GM18505 (cell line): ENCODE measurements at regions not wholly inside any gene's neighbourhood (a gene's known extent, or its start where the extent isn't known, plus 50 kb on each side); places are given as distances from the start of the nearest gene placed in this dataset.

Source experiments
- ATAC-seq: cut with Tn5 transposase; IDR thresholded peaks from one replicate; pipeline ENCODE4 v1.9.1; 2021; ENCODE audit not compliant: unreplicated experiment
- POLR2A ChIP-seq: IDR thresholded peaks from 4 replicates; pipeline ENCODE4 v1.6.1; 2011; ENCODE audit warnings: borderline replicate concordance; ENCODE audit not compliant: insufficient read depth, insufficient read length; ENCODE audit errors: extremely low read depth

DNA sequence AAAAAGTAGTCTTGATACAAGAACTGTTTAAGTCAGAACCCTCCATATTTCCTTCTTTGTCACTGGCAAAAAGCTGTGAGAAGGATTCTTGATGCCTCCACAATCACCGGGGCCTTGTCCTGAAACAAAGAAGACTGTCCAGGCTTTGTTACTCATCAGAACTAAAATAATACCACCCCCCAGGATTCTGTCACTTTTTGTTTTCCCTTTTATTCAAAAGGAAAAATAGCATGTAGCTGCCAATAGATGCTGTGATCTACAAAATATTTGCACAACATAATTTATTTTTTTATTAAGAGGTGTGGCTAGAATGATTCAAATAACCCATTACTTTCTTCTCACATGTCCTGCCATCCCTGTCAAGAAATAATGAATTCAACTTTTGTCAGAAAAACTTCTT, 173.7 kb downstream of the LYPLAL1 start:
- ATAC-seq: no peak
- no peak for TF ChIP-seq POLR2A

DNA sequence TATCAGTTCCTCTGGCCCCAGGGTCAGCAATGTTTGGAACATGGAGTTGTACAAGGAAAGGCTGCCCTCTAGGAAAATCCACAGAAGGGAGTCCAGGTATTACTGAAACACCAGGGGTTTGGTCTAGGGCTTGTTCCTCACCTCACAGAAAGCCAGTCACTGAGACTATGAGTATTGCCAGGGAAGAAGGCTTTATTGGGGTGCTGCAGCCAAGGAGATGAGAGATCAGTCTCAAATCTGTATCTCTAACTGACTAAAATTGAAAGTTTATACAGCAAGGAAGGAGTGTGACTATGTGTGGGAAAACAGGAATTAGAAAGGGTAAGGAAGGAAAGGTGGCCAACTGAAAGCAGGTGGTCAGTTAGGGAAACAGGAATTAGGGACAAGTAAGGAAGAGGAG, 172.3 kb downstream of the LYPLAL1 start:
- ATAC-seq: no peak
- TF ChIP-seq POLR2A: no peak

DNA sequence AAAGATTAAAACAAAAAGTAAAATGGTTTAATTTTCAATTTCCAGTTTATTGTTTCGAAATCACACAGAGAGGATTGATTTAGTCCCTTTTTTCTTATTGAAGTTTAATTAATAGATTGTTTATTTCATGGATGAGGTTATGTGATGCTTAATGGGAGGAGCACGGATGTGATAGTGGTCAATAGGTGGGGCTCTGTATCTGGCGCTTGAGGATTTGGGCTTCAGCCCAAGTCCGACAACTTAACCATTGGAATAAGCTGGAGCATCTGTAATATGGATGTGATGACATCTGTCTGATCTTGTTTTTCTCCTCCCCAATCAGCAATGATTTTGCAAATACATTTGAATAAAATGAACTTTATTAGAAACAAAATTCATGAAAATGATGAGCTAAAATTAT, 169.2 kb downstream of the LYPLAL1 start:
- TF ChIP-seq POLR2A: no peak
- no peak for ATAC-seq

DNA sequence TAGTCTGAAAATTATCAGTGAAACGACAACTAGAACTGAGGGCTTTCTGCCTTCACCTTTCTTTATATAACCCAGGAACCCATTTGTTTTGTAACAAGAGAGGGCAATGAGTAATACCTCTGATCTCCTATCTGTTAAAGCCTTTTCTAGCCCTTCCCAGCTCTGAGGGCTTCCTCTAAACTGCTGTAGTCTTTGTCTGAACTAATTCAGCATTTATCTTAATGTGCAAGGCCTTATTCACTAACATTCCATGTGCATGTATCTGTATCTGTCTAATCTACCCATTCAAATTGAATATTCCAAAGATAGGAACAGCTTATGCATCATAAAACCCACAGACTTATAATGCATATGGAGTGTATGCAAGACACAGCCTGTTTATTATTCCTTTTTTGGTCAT, 167.1 kb downstream of the LYPLAL1 start:
- no peak for ATAC-seq
- no peak for TF ChIP-seq POLR2A

DNA sequence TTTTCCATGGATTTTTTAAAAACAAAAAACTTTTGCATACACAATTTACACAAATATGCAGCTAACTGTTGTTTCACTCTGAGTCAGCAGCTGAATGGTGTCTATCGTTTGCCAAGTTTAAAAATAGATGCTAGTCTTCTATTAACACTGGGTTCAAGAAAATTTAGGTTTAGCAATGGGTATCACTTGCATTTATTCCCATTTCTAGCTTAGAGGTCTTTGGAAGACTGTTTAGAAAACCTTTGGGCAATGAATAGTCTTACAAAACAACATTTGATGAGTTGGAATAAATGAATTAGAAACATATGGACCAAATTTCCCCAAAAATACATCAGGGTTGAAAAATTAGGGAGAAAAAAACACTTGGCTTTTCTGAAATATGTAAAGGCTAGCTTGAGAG, 165.8 kb downstream of the LYPLAL1 start:
- no peak for ATAC-seq
- TF ChIP-seq POLR2A: no peak

DNA sequence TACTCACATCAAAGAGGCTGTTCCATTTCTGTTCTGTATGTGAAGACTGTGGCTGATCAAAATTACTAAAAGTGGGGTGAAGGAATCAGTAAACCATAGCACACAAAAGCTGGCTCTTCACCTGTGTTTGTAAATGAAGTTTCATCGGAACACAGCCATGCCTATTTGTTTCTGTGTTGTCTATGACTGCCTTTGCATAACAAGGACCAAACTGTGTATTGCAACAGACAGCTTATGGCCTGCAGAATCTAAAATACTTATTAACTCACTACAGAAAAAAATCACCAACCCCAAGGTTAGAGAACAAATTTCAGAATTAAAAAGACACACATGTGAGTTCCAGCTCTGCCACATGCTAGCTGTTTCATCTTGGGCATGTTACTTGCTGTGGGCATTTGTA, 163.9 kb downstream of the LYPLAL1 start:
- TF ChIP-seq POLR2A: no peak
- ATAC-seq: no peak

DNA sequence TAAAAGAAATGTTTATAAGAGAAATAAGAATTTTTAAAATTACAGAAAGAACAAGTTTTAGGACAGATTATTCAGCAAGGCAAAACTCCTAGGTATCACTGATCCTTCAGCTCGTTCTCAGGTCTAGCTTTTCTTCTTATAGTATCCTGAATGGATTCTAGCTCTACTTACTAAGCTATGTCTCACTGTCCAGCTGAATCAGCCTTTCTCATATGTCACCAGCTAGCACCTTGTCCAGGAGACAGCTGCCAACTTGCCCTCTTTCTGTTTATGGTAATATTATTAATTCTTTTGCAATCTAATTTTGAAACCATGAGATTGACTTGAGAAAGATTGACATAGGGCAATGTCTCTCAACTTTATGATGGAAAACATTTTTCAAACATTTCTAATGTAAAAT, 159.9 kb downstream of the LYPLAL1 start:
- no peak for ATAC-seq
- no peak for TF ChIP-seq POLR2A

DNA sequence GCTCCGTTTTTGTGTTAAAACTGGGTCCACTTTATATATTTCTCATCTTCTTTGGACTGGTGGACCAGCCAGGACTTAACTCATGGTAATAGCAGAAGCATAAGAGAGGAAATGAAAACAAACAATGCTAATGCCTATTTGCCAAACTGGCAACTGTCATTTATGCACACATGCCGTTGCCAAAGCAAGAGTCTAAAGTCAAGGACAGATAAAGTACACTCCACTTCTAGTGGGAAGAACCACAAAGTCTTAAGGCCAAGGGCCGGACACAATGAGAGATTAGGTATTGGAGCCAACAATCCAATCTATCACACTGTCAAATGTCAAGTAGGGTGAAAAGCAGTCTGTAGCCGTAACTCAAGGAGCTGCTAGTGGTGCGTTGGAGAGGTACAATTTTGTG, 157.7 kb downstream of the LYPLAL1 start:
- TF ChIP-seq POLR2A: no peak
- no peak for ATAC-seq

DNA sequence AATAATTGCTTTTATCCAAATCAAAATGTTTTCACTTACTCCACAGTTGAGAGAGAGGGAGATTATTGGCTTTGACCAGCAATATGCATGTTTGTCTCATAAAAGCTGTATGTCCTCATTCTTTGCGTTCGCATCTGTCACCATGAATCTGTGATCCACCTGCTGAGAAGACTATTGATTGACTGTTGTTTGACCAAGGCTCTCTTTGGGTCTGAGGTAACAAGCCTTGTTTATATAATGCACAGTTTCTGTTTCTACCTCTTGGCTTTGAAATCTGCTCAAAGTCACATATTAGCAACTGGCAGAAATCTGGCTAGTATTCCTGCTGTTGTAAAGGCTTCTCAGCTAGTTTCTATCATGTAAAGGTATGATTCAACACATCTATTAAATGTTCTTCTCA, 157.0 kb downstream of the LYPLAL1 start:
- ATAC-seq: no peak

DNA sequence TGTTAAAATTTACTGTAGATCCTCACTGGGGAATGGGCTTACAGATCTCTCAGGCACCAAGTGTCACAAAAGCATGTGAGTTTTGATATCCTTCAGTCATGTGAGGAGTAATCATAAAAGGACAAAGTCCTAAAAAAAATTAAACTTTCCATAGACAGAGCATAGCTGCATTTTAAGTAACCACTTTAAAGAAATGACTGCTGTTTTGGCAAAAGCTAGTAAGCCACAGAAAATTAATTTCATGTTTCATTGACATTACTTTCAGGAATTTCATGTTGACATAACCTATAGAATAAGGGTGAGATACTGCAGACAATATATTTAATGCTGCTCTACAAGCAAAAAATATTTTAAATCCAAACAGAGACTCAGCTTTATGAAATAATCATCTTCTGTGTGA, 156.3 kb downstream of the LYPLAL1 start:
- no peak for ATAC-seq
- no peak for TF ChIP-seq POLR2A

More for the DNA sequence above, 157.0 kb downstream of the LYPLAL1 start:
- no peak for TF ChIP-seq POLR2A

DNA sequence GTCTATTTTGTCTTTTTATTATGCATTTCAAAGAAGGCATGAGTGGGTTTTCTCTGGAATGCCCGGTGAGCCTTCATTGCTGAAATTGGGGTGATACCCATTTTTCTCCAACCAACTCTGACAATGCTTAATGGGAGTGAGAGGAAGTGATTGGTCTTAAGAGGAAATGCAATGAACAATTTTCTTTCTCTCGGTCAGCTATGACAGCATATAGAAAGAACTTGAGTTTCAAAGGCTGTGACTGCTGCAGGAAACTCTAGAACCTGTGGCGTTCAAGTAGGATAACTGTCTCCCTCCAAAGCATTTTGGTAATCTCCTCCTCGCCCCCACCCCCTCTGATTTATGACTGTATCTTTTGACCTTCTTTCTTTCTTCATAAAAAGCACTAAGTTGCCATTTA, 155.9 kb downstream of the LYPLAL1 start:
- no peak for ATAC-seq
- TF ChIP-seq POLR2A: no peak

DNA sequence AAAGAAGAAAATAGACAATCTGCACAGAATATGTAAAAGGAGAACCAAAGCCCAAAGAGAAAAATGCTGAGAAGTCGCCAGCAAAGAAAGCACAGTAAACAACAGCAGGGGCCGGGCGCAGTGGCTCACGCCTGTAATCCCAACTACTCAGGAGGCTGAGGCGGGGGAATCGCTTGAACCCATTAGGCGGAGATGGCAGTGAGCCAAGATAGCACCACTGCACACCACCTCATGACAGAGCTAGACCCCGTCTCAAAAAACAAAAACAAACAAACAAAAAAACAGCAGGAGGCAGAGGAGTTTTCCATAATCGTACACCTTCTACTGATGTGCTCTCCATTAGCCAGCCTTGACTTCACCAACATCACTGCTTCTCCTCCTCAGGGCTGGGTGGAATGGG, 153.2 kb downstream of the LYPLAL1 start:
- no peak for ATAC-seq
- TF ChIP-seq POLR2A: no peak

DNA sequence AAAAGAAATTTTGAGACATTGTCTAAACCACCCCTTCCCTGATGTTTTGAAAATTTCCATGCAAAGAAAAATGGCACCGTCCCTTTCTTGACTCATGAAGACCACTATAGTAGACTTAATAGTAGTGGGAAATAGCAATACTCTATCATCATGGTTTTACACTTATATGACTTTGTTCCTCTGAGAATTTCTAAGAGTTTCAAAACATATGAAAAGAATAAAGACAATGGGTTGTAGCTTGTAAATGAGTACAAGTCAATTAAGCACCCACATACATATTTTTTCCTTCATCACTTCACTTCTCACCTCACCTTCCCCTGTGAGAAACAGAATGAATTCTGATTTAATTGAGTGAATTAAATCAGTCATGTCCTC, 151.7 kb downstream of the LYPLAL1 start:
- no peak for TF ChIP-seq POLR2A
- ATAC-seq: no peak

DNA sequence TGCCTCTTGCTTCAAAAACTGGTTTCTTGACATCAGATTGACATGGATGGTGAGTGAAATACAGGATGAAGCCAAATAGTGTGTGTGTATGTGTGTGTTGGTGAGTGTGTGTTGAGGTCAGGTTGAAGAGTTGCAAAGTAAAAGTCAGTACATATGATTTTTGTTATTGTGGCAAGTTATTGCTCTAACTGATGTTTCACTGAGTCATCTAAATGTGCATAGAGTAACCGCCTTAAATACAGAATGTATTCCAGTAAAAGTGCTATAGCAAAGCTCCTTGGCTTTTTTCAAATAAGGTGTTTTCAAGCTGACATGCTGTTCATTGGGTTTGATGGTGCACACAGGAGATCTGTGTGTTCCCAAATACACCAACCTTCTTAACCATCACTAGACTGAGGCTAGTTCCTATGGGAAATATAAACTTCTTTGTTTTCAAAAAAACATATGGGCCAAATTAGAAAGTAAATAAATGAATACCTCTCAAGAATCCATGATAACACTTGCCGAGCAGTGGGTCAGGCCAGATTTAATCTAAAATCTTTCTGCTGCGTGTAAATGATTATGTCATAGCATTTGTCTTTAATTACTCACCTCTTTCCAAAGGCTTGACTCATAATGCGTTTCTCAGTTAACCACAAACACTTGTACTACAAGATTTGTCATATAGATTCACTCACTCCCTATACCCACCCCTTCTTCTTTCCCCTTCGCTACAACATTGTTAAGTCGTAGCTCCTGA, 151.1 kb downstream of the LYPLAL1 start:
- no peak for TF ChIP-seq POLR2A
- ATAC-seq: no peak

DNA sequence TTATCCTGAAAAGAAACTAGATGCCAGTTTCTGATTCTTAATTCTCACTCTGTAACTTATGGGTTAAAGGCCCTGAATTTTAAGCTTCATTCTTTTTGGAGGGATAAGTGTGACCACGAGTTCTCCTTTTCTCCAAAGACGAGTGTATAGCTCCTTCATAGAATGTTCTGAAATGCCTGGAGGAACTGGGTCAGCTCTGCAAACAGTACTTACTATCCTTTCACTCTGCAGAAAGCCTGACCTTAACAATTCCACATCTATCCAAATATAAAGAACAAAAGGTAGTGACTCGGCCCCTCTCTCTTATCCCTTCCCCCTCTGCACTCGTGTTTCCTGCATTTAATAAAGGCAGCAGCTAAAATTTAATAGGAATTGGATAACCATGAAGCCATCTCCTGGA, 150.5 kb downstream of the LYPLAL1 start:
- no peak for ATAC-seq
- no peak for TF ChIP-seq POLR2A
